NCI-H2171 treated with DMSO at 0.1 percent for 48 hours (cell line): ENCODE measurements at regions not wholly inside any gene's neighbourhood (a gene's known extent, or its start where the extent isn't known, plus 50 kb on each side); places are given as distances from the start of the nearest gene placed in this dataset.
"Not testable (repeated sequence)": the region's sequence is repeated elsewhere in the genome, so short reads cannot be mapped to it uniquely, and the experiment has no call there.

Experiments
- DNase-seq: peaks from one replicate; lab custom pipeline; 2025; lab: John Stamatoyannopoulos, UW

DNA sequence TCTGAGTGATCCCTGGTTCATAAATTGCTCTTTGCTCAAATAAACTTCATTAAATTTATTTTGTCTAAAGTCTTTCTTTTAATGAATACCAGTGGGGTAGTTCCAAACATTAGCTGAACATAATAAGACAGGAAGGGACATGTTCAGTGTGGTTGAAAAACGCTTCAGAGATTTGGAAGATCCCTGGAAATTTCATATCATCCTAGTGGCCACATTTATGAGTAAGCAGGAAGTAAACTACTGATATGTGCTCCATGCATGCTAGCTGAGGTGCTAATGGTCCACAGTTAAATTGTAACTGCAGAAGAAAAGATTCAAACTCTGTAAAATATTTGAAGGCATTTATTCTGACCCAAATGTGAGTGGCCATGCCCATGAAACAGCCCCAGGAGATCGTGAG, 1328.7 kb downstream of the ADGRL3 start:
- DNase-seq = no peak

DNA sequence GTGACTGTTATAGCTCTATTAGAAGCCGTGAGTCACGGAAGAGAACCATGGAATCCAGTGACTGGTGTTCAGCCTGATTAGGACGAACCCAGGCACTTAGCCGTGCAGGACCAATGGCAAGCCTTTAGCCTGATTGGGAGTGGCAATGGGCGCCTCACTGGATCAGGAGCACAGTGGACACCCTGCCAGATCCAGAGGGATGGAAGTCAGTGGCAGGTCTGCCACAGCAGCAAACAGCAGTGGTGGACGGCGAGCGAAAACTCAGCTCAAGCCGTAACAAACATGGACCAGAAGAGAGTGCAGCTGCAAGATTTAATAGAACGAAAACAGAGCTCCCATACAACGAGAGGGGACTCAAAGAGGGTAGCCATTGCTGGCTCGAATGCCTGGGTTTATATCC, 1326.5 kb downstream of the ADGRL3 start:
- DNase-seq = no peak

DNA sequence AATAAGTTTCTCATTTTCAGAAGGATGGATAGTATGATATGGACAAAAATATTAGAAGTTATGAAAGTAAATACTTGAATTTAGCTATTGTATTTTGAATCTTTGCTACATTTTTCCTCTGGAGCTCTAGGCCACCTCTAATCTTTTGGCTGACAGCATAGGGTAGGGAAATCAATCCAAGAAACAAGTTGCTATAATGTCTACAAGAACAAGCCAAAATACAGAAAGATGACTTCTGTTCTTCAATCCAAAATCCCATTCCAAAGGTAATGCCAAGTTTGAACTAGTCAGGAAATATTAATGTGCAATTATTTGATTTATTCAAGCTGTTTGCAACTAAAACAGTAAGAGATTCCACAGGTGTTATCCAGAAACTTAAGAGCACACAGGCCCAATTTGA, 1323.1 kb downstream of the ADGRL3 start:
- no peak for DNase-seq

DNA sequence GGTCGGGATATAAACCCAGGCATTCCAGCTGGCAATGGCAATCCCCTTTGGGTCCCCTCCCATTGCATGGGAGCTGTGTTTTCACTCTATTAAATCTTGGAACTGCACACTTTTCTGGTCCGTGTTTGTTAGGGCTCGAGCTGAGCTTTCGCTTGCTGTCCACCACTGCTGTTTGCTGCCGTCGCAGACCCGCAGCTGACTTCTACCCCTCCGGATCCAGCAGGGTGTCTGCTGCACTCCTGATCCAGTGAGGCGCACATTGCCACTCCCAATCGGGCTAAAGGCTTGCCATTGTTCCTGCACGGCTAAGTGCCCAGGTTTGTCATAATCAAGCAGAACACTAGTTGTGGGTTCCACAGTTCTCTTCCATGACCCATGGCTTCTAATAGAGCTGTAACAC, 1322.1 kb downstream of the ADGRL3 start:
- DNase-seq = no peak

GRCh38 chr4:62517716-62518115, 1317.6 kb downstream of the ADGRL3 start:
- DNase-seq = no peak

DNA sequence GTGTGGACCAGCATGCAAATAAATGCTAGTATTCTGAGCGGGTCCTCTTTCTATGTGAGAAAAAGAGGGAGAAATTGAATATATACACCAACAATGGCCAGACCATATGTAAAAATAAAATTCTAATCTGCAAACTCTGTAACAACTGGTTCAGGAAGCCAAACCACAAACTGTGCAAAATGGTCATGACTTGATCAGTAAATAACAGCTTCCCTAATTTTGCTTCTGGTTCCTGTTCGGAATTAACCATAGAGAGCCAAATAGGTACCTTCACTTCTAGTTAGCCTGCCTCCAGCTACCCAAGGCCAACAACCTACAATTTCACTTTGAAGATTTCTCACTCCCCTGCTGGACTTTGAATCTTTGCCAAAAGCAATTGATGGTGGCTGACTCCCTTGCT, 1313.2 kb downstream of the ADGRL3 start:
- DNase-seq = no peak

- no peak for DNase-seq
Measured at GRCh38 chr4:62512271-62512670, 1312.1 kb downstream of the ADGRL3 start.

GRCh38 chr4:62510228-62510627, 1310.1 kb downstream of the ADGRL3 start:
- DNase-seq = no peak

- DNase-seq = no peak
Measured at GRCh38 chr4:62500296-62500695, 1300.2 kb downstream of the ADGRL3 start.

GRCh38 chr4:62495032-62495431, 1294.9 kb downstream of the ADGRL3 start:
- no peak for DNase-seq

DNA sequence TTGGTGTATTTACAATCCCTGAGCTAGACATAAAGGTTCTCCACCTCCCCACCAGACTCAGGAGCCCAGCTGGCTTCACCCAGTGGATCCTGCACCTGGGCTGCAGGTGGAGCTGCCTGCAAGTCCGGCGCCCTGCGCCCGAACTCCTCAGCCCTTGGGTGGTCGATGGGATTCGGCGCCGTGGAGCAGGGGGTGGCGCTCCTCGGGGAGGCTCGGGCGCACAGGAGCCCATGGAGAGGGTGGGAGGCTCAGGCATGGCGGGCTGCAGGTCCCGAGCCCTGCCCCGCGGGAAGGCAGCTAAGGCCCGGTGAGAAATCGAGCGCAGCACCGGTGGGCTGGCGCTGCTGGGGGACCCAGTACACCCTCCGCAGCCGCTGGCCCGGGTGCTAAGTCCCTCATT, 1291.6 kb downstream of the ADGRL3 start:
- DNase-seq = not testable (repeated sequence)

DNA sequence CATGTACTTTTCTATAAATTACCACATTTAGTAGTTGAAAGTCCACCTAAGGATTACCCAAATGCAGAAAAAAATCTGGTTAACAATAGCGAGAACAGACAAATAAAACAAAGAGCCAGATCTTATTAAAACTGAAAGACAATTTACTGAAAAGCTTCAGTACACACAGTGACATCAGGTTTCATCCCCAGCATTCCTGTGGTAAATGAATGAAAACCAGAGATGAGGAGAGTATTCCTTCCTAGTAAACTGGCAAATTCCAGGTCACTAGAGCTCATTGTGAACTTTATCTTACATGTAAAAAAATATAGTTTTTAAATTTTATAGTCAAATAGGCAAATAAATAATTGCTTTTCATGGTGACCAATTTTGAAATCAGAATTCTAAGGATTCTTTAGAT, 1290.5 kb downstream of the ADGRL3 start:
- DNase-seq = no peak

DNA sequence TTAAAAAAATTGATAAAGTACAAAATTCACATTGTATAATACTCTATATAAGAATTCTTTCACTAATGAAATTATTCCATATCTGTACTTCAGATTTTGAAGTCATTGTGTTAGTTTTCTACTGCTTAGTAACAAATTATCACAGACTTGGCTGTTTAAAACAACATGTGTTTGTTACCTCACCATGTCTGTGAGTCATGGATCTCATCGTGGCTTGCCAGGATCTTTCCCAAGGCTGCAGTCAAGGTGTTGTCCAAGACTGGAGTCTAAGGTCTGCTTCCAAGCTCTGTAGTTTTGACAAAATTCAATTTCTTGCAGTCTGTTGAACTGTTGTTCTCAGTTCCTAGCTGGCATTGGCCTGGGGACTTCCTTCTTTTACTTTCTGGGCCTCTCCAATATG, 1286.9 kb downstream of the ADGRL3 start:
- no peak for DNase-seq

DNA sequence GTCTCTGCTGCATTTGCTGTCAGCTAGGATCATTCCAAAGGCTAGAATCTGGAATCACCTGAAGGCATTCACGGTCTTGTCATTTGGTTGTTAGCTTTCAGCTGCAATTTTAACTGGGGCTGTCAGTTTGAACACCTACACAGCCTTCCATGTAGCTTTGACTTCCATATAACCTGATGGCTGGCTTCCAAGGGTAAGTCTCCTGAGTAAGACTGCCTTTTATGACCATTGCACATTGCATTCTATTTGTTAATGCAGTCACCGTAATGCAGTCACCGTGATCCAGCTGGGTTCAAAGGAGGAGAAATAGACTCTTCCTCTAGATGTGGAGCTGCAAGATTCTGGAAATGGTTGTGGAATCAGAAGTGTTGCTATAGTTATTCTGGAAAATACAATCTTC, 1284.2 kb downstream of the ADGRL3 start:
- no peak for DNase-seq

GRCh38 chr4:62482355-62482754, 1282.2 kb downstream of the ADGRL3 start:
- DNase-seq = no peak

GRCh38 chr4:62475596-62475995, 1275.5 kb downstream of the ADGRL3 start:
- no peak for DNase-seq

- no peak for DNase-seq
Measured at GRCh38 chr4:62474802-62475201, 1274.7 kb downstream of the ADGRL3 start.

DNA sequence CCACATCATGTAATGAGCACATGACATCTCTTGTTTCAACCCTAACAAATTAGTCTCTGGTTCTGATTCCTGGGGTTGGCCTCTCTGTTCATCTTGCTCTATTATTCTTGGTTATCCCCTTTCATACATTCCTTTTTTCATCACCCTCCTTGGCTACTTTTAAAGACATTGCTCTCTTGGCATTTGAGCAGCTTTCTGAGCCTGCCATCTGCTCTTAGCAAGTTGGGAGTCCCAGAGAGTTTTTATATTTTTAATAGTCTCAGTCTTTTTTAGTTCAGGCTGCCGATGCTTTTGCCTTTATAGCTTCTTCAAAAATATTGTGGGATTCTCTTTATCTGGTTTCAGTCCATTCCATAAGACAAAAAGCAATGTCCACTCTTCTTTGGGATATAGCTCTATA, 1270.9 kb downstream of the ADGRL3 start:
- no peak for DNase-seq

DNA sequence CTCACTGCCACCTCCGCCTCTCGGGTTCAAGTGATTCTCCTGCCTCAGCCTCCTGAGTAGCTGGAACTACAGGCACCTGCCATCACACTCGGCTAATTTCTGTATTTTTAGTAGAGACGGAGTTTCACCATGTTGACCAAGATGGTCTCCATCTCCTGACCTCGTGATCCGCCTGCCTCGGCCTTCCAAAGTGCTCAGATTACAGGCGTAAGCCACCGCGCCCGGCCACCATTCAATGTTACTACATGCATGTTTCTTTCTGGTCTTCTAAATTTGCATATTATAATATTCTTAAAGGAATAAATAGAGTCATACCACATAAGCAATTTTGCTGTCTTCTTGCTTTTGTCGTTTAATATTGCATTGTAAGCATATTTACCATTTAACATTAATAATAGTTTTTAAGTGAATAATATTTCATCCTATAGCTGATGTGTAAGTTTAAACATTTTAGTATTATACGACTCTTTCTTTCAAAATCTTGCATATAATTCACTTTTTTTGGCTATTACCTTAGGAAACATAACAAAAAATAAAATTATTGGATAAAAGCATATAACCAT, 1270.4 kb downstream of the ADGRL3 start:
- no peak for DNase-seq

DNA sequence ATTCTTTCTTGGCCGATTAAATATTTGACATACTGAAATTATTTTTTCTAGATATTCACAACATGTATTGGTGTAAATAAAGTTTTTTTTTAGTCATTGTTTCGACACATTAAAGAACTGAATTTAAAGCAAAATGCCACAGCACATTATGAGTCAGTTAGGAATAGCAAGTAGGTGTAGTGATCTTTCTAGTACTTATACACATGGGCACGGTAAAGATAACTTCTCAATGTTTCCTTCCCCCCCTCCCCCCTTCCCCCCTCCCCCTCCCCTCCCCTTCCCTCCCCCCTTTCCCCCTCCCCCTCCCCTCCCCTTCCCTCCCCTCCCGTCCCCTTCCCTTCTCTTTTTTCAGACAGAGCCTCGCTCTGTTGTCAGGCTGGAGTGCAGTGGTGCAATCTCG, 1269.9 kb downstream of the ADGRL3 start:
- DNase-seq = no peak

GRCh38 chr4:62461961-62462360, 1261.8 kb downstream of the ADGRL3 start:
- DNase-seq = no peak

- DNase-seq = no peak
Measured at GRCh38 chr4:62460329-62460728, 1260.2 kb downstream of the ADGRL3 start.

GRCh38 chr4:62457356-62457755, 1257.2 kb downstream of the ADGRL3 start:
- no peak for DNase-seq

DNA sequence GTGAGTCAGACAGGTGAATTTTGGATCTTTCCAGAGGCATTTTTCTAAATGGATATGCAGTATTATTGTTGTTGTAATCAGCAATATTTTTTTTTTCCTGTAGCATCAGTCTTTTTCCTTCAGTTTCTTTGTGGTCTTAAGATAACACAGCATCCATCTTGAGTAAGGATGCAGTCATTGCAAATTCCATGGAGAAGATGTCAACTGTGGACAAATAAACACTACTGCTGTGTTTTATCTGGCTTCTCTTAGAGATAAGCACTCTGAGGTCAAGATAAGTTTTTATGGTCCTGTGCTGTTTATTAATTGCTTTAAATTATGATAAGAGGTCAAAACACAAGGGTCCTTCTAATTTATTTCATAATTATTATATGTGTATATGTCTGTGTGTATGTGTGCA, 1255.7 kb downstream of the ADGRL3 start:
- no peak for DNase-seq

DNA sequence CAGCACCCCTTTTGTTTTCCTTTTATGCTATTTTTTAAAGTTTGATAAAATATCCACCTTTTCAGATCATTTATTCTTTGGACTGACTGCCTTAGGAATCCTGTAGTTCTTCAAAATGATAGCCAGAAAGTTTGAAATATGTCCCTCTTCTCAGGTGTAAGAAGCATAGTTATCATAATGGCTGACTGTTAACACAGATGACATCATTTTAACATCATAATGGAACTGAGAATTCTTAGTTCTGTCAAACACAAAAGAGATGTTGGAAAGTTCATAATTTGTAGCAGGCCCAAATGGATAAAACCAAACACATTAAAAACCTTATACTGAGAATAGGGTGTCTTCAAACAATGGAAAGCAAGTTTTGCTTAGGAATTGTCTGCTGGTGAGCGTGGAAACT, 1254.4 kb downstream of the ADGRL3 start:
- DNase-seq = no peak
